HG03521 (cell line): ENCODE measurements at regions not wholly inside any gene's neighbourhood (a gene's known extent, or its start where the extent isn't known, plus 50 kb on each side); places are given as distances from the start of the nearest gene placed in this dataset.
"Not testable (repeated sequence)": the region's sequence is repeated elsewhere in the genome, so short reads cannot be mapped to it uniquely, and the experiment has no call there.

ENCODE experiments used
- ATAC-seq: cut with Tn5 transposase; IDR thresholded peaks from one replicate; pipeline ENCODE4 v1.9.1; 2021; ENCODE audit warnings: mild to moderate bottlenecking, moderate library complexity; ENCODE audit not compliant: unreplicated experiment

DNA sequence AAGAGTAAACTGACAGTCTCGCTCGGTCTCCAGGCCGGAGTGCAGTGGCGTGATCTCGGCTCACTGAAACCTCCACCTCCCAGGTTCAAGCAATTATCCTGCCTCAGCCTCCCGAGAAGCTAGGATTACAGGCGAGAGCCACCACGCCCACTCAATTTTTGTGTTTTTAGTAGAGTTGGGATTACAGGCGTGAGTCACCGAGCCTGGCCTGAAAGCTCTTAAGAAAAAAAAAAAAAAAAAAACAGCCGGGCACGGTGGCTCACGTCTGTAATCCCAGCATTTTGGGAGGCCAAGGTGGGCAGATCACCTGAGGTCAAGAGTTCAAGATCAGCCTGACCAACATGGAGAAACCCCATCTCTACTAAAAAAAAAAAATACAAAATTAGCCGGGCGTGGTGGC, 55.3 kb upstream of the THOC2 start:
- not testable (repeated sequence) for ATAC-seq

DNA sequence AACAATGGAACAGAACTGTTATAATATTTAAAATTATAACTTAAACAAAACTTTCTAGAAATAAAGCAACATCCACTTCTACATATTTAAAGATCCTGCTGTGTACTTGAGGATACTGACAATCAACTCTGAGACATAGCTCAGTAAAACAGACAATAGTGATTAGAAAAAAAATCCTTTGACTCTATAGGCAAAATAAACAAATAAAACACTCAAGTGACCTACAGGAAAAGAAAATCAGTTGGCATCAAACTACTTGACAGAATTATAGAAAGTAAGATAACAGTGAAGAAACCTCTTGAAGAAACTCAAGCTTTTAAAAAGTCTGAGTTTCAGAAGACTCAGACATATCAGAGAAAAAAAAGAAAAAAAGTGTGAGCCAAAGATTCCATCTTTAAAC, 55.9 kb upstream of the THOC2 start:
- ATAC-seq, result no peak

DNA sequence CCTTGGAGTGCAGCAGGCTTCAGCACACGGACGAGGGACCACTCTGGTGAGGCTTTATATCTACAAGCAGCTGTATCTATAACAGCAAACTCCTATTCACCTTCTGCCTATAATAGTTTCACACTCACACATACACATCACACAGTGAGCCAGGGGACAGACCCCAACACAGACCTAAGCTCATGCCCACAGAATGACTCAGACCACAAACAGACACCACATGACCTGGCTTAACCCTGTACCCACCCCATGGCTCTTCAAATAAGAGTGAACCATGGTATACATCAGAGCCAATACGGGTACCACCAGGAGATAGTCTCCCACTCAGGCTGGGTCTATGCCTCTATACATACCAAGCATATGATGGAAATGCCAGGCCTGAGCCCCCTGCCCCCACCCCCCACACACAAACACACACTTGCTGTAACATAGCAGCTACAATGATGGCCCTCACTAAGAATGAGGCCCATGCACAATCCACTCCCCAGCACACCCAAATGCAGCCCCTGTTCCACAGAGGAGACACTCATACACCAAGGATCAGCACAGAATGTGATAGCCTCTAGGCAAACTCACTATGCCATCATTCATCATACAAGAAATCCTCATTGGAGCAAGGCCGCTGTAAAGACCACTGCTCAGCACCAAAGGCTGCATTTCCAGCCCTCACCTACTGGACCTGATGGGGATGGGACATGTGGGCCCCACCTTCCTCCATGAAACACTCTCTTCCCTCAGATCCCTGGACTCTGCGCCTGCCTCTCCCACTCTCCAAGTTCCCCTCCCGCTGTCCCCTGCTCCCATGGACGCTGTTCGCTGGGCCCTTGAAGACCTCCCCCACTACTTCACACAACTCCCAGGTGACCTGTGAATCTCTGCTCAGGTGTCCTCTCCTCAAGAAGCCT, 62.1 kb upstream of the XIAP start:
- ATAC-seq, result no peak

DNA sequence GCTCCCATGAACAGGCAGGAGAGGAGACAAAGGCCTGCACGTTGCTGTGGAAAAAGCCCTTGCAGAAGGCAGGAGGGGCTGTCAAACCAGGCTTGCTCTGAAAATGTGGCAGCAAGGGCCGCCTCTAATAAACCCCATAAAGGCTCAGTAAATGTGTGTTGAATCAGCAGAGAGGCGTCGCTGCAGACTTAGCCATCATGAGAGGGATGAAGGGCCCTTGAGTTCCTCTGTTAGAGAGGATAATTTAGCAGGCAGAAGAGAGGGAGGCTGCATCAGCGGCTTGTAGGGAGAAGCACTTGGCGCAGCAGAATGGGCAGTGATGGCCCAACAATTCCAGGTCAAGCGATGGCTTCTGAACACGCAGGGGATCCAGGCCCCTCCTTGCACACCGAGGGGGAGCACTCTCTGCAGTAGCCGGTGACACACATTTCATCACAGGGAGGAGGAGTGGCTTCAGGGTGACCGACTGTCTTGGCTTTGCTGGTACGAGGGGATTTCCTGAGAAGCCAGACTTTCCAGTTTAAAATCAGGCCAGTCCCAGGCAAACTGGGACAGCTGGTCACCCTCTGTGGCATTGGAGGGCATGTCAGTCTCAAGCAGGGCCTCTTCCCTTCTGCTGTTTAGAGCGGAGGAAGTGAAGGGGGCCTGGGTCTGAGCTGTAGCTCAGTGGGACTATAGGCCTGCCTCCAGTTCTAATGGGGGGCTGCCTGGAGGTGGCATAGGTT, 61.0 kb upstream of the XIAP start:
- ATAC-seq, result not testable (repeated sequence)

DNA sequence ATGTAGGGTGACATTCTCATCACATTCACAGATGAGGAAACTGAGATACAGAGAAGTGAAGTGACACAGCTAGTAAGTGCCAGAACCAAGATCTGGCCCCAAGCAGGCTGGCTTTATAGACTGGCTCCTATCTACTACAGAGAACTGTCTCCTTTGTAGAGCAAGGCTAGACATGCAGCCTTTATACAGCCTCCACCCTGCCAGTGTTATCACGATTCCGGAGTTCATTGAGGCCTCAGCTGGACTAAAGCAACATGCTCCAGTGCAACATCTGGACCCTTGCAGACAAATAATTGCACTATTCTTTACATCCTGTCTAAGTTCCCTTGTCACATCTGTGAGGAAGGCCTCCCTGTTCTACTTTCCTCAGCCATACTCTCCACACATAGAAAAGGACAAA, 58.0 kb upstream of the XIAP start:
- no peak for ATAC-seq

DNA sequence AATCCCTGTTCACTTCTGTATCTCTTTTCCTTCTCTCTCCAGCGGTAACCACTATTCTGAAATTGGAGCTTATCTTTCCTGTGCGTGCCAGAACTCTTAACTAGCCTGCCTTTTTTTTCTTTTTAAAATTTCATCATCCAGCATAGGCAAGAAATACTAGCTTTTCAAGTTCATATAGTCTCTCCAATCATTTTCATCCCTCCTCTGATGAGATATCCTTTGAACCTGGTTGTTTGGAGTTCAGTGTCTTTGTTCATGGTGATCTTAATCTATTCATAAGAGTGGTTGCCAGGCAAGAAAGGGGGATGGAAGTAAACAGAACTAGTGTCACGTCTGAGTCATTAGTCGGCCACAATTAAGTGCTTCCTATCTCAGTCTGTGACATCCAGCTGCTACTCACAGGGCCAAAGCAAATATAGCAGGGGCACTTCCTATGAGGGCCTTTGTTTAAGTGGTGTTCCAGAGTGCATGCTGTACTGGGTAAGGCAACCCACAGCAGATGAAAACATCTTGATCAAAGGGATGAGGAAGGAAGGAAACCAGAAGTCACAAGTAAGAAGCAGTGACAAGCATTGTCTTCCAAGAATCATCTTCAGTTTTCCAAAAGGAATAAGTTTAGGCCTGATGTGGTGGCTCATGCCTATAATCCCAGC, 56.4 kb upstream of the XIAP start:
- ATAC-seq, result peak; percentile 68

DNA sequence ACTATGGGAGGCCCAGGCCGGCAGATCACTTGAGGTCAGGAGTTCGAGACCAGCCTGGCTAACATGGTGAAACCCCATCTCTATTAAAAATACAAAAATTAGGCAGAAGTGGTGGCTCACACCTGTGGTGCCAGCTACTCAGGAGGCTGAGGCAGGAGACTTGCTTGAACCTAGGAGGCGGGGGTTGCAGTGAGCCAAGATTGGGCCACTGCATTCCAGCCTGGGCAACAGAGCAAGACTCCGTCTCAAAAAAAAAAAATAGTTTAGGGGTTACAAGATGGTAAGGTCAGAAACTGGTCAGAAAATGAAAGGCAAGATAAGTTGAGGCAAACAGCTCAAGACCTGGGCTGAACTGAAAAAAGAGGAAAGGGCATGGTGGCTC, 55.9 kb upstream of the XIAP start:
- ATAC-seq, result not testable (repeated sequence)

DNA sequence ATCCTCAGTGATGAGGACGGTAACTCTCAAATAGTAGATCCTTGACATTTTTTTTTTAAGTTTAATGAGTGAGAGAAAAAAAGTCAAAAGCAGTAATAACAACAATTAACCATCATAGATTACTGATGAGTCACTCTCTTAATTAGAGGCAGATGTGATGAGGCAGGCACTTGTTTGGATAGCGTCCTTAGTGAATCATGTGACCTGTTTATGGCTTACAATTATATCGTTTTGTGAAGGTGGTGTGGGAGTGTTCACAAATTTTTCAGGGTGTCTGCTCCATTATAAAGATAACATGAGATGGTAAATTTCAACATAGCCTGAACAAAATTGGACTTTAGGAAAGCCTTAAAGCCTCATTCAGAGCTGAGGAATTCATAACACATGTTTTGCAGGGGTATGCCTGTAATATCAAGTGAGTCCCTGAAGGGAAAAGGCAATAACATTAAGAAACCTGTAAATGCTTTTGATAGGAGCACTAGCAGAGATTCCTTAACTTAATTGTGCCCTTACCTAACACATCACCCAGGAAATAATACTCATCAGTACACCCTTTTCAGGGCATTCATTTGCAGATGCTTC, 51.9 kb upstream of the XIAP start:
- ATAC-seq, result no peak

DNA sequence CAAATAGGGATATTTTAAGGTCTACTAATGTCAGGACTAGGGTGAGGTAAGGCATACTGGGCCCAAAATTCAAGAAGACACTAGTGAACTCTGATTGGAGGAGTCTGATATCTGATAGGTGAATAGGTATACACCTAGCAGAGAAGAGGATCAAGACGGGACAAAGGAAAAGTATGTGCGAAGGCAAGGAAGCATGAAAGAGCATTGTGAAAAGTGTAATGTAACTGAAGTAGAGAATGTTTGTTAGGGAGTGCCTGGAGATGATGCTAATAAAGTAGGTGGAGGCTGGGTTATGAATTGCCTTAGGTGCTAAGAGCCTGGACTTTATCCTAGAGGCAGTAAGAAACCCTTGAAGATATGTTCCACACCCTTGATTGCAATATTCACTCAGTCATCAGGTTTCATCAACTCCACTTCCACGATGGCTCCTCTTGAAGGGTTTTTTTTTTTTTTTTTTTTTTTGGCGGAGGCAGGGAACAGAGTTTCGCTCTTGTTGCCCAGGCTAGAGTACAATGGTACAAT, 49.9 kb upstream of the XIAP start:
- ATAC-seq, result no peak
